ENCODE measurements at regions not wholly inside any gene's neighbourhood (a gene's known extent, or its start where the extent isn't known, plus 50 kb on each side); places are given as distances from the start of the nearest gene placed in this dataset.

- 78 to 82% (median 78%) methylated on average over 2 of the region's 2 CpGs for WGBS, 3 donors
- intact Hi-C loops (cut with DNase I), result no loop called here
- Histone ChIP-seq H3K27ac (no peak overlapping the region), H3K36me3 (ENCODE audit: insufficient read depth in 1 of 2, low read depth in 1 of 2) (no peaks in the 10 kb centered on the region), H3K27me3 (ENCODE audit: insufficient read depth in 3 of 3, low read length in 2 of 3) (no peaks in the 10 kb centered on the region), H3K4me1 (no peaks in the 10 kb centered on the region), H3K9me3 (no peaks in the 10 kb centered on the region), H3K4me3 (no peak overlapping the region)
- DNase-seq (no peak), ATAC-seq (no peak)
- TF ChIP-seq CTCF (IDR thresholded peaks at IDR 0.05), result no peak
These were observed 194.6 kb downstream of the METTL4 start for GRCh38 chr18:2376707-2377106.

- Histone ChIP-seq H3K36me3 (ENCODE audit: insufficient read depth in 1 of 2, low read depth in 1 of 2) (no peaks in the 10 kb centered on the region), H3K9me3 (no peaks in the 10 kb centered on the region), H3K27me3 (ENCODE audit: insufficient read depth in 3 of 3, low read length in 2 of 3) (no peaks in the 10 kb centered on the region), H3K4me1 (no peaks in the 10 kb centered on the region), H3K4me3 (no peak overlapping the region), H3K27ac (no peak overlapping the region)
- WGBS, 3 donors, result 64 to 73% (median 72%) methylated on average over 2 of the region's 2 CpGs
- ATAC-seq (no peak), DNase-seq (no peak)
- intact Hi-C loops (cut with DNase I), result no loop called here
- TF ChIP-seq CTCF (IDR thresholded peaks at IDR 0.05), result no peak
These were observed 191.2 kb downstream of the METTL4 start for GRCh38 chr18:2380101-2380500.

- Histone ChIP-seq H3K27me3 (ENCODE audit: insufficient read depth in 3 of 3, low read length in 2 of 3) (no peaks in the 10 kb centered on the region), H3K36me3 (ENCODE audit: insufficient read depth in 1 of 2, low read depth in 1 of 2) (no peaks in the 10 kb centered on the region), H3K4me1 (no peaks in the 10 kb centered on the region), H3K4me3 (no peak overlapping the region), H3K9me3 (peaks cover 4% of the 10 kb centered on the region), H3K27ac (no peak overlapping the region)
- ATAC-seq, result no peak
- intact Hi-C loops (cut with DNase I), result no loop called here
- TF ChIP-seq CTCF (IDR thresholded peaks at IDR 0.05), result no peak
- 81 to 92% (median 89%) methylated on average over 2 of the region's 2 CpGs for WGBS, 3 donors
- DNase-seq, result no peak
These were observed 189.8 kb downstream of the METTL4 start for GRCh38 chr18:2381539-2381938.

- no peak for ATAC-seq
- TF ChIP-seq CTCF (IDR thresholded peaks at IDR 0.05), result no peak
- intact Hi-C loops (cut with DNase I), result no loop called here
These were observed 183.7 kb downstream of the METTL4 start for GRCh38 chr18:2387588-2387987.

GRCh38 chr18:2390158-2390557, 181.1 kb downstream of the METTL4 start:
- no peak overlapping the region for H3K4me3 ChIP-seq
- H3K9me3 ChIP-seq, result peaks cover 5% of the 10 kb centered on the region
- DNase-seq, result no peak
- 30 to 35% (median 34%) methylated on average over 1 of the region's 1 CpG for WGBS, 3 donors
- H3K4me1 ChIP-seq, result no peaks in the 10 kb centered on the region
- no peak for TF ChIP-seq CTCF (IDR thresholded peaks at IDR 0.05)
- no peak for ATAC-seq
- no peaks in the 10 kb centered on the region for H3K36me3 ChIP-seq (ENCODE audit: insufficient read depth in 1 of 2, low read depth in 1 of 2)
- no peak overlapping the region for H3K27ac ChIP-seq
- no peaks in the 10 kb centered on the region for H3K27me3 ChIP-seq (ENCODE audit: insufficient read depth in 3 of 3, low read length in 2 of 3)
- intact Hi-C loops (cut with DNase I), result loop anchor here in 1 of 2 donors (10.0 kb wide), 1 partner anchor 75 kb away; no protein-coding TSS in a partner anchor

More at GRCh38 chr18:2387588-2387987, 183.7 kb downstream of the METTL4 start:
- no peak for DNase-seq
- no peak overlapping the region for H3K4me3 ChIP-seq
- peaks cover 5% of the 10 kb centered on the region for H3K9me3 ChIP-seq
- H3K36me3 ChIP-seq (ENCODE audit: insufficient read depth in 1 of 2, low read depth in 1 of 2), result no peaks in the 10 kb centered on the region
- H3K27me3 ChIP-seq (ENCODE audit: insufficient read depth in 3 of 3, low read length in 2 of 3), result no peaks in the 10 kb centered on the region
- no peak overlapping the region for H3K27ac ChIP-seq
- H3K4me1 ChIP-seq, result no peaks in the 10 kb centered on the region
